ENCODE measurements at regions not wholly inside any gene's neighbourhood (a gene's known extent, or its start where the extent isn't known, plus 50 kb on each side); places are given as distances from the start of the nearest gene placed in this dataset.
"Not testable (repeated sequence)": the region's sequence is repeated elsewhere in the genome, so short reads cannot be mapped to it uniquely, and the experiment has no call there.

- in situ Hi-C loops (cut with HindIII; ENCODE audit: low sequenced_read_pairs) = no loop called here
- no peak for DNase-seq (ENCODE audit: low spot score)
Observed at GRCh38 chr13:90049989-90050671, 1297.4 kb upstream of the MIR17HG start.

GRCh38 chr13:90055121-90055520, 1292.4 kb upstream of the MIR17HG start:
- in situ Hi-C loops (cut with HindIII; ENCODE audit: low sequenced_read_pairs) = no loop called here
- no peak for DNase-seq (ENCODE audit: low spot score)

- DNase-seq (ENCODE audit: low spot score) = no peak
- in situ Hi-C loops (cut with HindIII; ENCODE audit: low sequenced_read_pairs) = no loop called here
Observed at GRCh38 chr13:90055760-90056159, 1291.7 kb upstream of the MIR17HG start.

GRCh38 chr13:90064226-90064625, 1283.3 kb upstream of the MIR17HG start:
- in situ Hi-C loops (cut with HindIII; ENCODE audit: low sequenced_read_pairs); DNase-seq (ENCODE audit: low spot score): not testable (repeated sequence)

GRCh38 chr13:90068658-90069057, 1278.8 kb upstream of the MIR17HG start:
- DNase-seq (ENCODE audit: low spot score) = no peak
- in situ Hi-C loops (cut with HindIII; ENCODE audit: low sequenced_read_pairs) = no loop called here

- in situ Hi-C loops (cut with HindIII; ENCODE audit: low sequenced_read_pairs) = no loop called here
- DNase-seq (ENCODE audit: low spot score) = no peak
Observed at GRCh38 chr13:90070362-90070761, 1277.1 kb upstream of the MIR17HG start.

- in situ Hi-C loops (cut with HindIII; ENCODE audit: low sequenced_read_pairs) = no loop called here
- no peak for DNase-seq (ENCODE audit: low spot score)
Observed at GRCh38 chr13:90070837-90071525, 1276.5 kb upstream of the MIR17HG start.

- no peak for DNase-seq (ENCODE audit: low spot score)
- in situ Hi-C loops (cut with HindIII; ENCODE audit: low sequenced_read_pairs) = no loop called here
Observed at GRCh38 chr13:90084684-90085290, 1262.7 kb upstream of the MIR17HG start.

GRCh38 chr13:90089051-90089450, 1258.4 kb upstream of the MIR17HG start:
- DNase-seq (ENCODE audit: low spot score) = no peak
- in situ Hi-C loops (cut with HindIII; ENCODE audit: low sequenced_read_pairs) = no loop called here

- in situ Hi-C loops (cut with HindIII; ENCODE audit: low sequenced_read_pairs) = no loop called here
- no peak for DNase-seq (ENCODE audit: low spot score)
Observed at GRCh38 chr13:90091611-90092010, 1255.9 kb upstream of the MIR17HG start.

- DNase-seq (ENCODE audit: low spot score) = no peak
- in situ Hi-C loops (cut with HindIII; ENCODE audit: low sequenced_read_pairs) = no loop called here
Observed at GRCh38 chr13:90094357-90094756, 1253.1 kb upstream of the MIR17HG start.

- in situ Hi-C loops (cut with HindIII; ENCODE audit: low sequenced_read_pairs) = no loop called here
- no peak for DNase-seq (ENCODE audit: low spot score)
Observed at GRCh38 chr13:90098577-90098976, 1248.9 kb upstream of the MIR17HG start.

GRCh38 chr13:90099847-90100246, 1247.6 kb upstream of the MIR17HG start:
- in situ Hi-C loops (cut with HindIII; ENCODE audit: low sequenced_read_pairs) = no loop called here
- no peak for DNase-seq (ENCODE audit: low spot score)

GRCh38 chr13:90103099-90103784, 1244.2 kb upstream of the MIR17HG start:
- DNase-seq (ENCODE audit: low spot score) = no peak
- in situ Hi-C loops (cut with HindIII; ENCODE audit: low sequenced_read_pairs) = no loop called here

GRCh38 chr13:90104764-90105163, 1242.7 kb upstream of the MIR17HG start:
- in situ Hi-C loops (cut with HindIII; ENCODE audit: low sequenced_read_pairs) = no loop called here
- no peak for DNase-seq (ENCODE audit: low spot score)

- no peak for DNase-seq (ENCODE audit: low spot score)
- in situ Hi-C loops (cut with HindIII; ENCODE audit: low sequenced_read_pairs) = no loop called here
Observed at GRCh38 chr13:90105276-90105675, 1242.2 kb upstream of the MIR17HG start.

GRCh38 chr13:90105849-90106496, 1241.5 kb upstream of the MIR17HG start:
- DNase-seq (ENCODE audit: low spot score) = no peak
- in situ Hi-C loops (cut with HindIII; ENCODE audit: low sequenced_read_pairs) = no loop called here

GRCh38 chr13:90107661-90108060, 1239.8 kb upstream of the MIR17HG start:
- in situ Hi-C loops (cut with HindIII; ENCODE audit: low sequenced_read_pairs) = no loop called here
- no peak for DNase-seq (ENCODE audit: low spot score)

GRCh38 chr13:90108547-90108946, 1238.9 kb upstream of the MIR17HG start:
- no peak for DNase-seq (ENCODE audit: low spot score)
- in situ Hi-C loops (cut with HindIII; ENCODE audit: low sequenced_read_pairs) = no loop called here

- in situ Hi-C loops (cut with HindIII; ENCODE audit: low sequenced_read_pairs) = no loop called here
- no peak for DNase-seq (ENCODE audit: low spot score)
Observed at GRCh38 chr13:90116121-90116520, 1231.4 kb upstream of the MIR17HG start.
